HepG2 (cell line): ENCODE measurements at regions not wholly inside any gene's neighbourhood (a gene's known extent, or its start where the extent isn't known, plus 50 kb on each side); places are given as distances from the start of the nearest gene placed in this dataset.

Experiments
- CBX5 ChIP-seq: sonication (generic); formaldehyde crosslinking; IDR thresholded peaks from 2 replicates; pipeline ENCODE4 v1.4.0; 2020; ENCODE audit warnings: missing genetic modification reagents, borderline replicate concordance
- HDAC2 ChIP-seq: sonication (generic); formaldehyde crosslinking; IDR thresholded peaks from 2 replicates; pipeline ENCODE4 v1.4.0; 2020; ENCODE audit warnings: missing genetic modification reagents
- HNRNPL ChIP-seq: fragments of 200-400 bp; formaldehyde crosslinking; IDR thresholded peaks from 2 replicates; pipeline ENCODE4 v1.6.1; 2017; ENCODE audit warnings: mild to moderate bottlenecking, low read depth, low read length
- KDM3A ChIP-seq: IDR thresholded peaks from 2 replicates; pipeline ENCODE4 v1.6.1; 2018; ENCODE audit warnings: low read depth, missing compliant biosample characterization
- NBN ChIP-seq: fragments of 450-650 bp; conservative IDR thresholded peaks from 2 replicates; pipeline ENCODE4 v1.6.1; 2017
- POLR2AphosphoS5 ChIP-seq: IDR thresholded peaks from 2 replicates; pipeline ENCODE4 v1.6.1; 2012; ENCODE audit warnings: low read depth, low read length
- RXRA ChIP-seq: sonication (generic); formaldehyde crosslinking; IDR thresholded peaks from 2 replicates; pipeline ENCODE4 v1.5.1; 2020; ENCODE audit warnings: missing genetic modification reagents
- ZFX ChIP-seq: sonication (generic); formaldehyde crosslinking; IDR thresholded peaks from 2 replicates; pipeline ENCODE4 v1.4.0; 2020; ENCODE audit warnings: mild to moderate bottlenecking, low read depth, missing genetic modification reagents, moderate library complexity
- ZNF24 ChIP-seq: fragments of 450-650 bp; IDR thresholded peaks from 2 replicates; pipeline ENCODE4 v1.6.1; 2017; ENCODE audit warnings: antibody characterized with exemption, mild to moderate bottlenecking
- ZNF747 ChIP-seq: sonication (generic); formaldehyde crosslinking; IDR thresholded peaks from 2 replicates; pipeline ENCODE4 v1.8.1; 2023; ENCODE audit warnings: missing genetic modification reagents, mild to moderate bottlenecking, borderline replicate concordance
- TF ChIP-seq, protein P1 (sequence below): sonication (generic); formaldehyde crosslinking; IDR thresholded peaks from 2 replicates; pipeline ENCODE4 v1.5.1; 2020; ENCODE audit warnings: mild to moderate bottlenecking, missing genetic modification reagents, borderline replicate concordance
- TF ChIP-seq, protein P2 (sequence below): sonication (generic); formaldehyde crosslinking; IDR thresholded peaks from 2 replicates; pipeline ENCODE4 v1.5.0; 2020; ENCODE audit warnings: mild to moderate bottlenecking, missing genetic modification reagents, moderate library complexity
- TF ChIP-seq, protein P3 (sequence below): sonication (generic); formaldehyde crosslinking; conservative IDR thresholded peaks from 2 replicates; pipeline ENCODE4 v1.4.0; 2020; ENCODE audit warnings: missing genetic modification reagents

DNA sequence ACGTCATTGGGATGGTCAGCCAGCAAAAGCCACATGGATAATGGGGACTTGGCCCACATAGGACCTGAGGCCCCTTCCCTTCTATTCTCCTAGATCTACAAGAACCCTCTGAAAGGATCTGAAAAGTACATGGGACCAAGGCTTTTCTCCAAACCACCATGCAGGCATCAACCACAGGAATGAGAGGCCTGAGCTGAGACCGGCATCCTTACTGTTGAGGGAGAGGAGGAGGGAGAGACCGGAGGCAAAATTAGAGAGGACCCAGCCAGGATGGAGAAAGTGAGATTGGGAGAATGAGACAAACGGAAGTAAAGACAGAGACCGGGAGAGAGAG, 281.7 kb downstream of the RRAGC start:
- TF ChIP-seq NBN = no peak
- no peak for TF ChIP-seq CBX5 (CRISPR knock-in tag)
- TF ChIP-seq HDAC2 (CRISPR knock-in tag) = no peak
- TF ChIP-seq, protein P1, sequence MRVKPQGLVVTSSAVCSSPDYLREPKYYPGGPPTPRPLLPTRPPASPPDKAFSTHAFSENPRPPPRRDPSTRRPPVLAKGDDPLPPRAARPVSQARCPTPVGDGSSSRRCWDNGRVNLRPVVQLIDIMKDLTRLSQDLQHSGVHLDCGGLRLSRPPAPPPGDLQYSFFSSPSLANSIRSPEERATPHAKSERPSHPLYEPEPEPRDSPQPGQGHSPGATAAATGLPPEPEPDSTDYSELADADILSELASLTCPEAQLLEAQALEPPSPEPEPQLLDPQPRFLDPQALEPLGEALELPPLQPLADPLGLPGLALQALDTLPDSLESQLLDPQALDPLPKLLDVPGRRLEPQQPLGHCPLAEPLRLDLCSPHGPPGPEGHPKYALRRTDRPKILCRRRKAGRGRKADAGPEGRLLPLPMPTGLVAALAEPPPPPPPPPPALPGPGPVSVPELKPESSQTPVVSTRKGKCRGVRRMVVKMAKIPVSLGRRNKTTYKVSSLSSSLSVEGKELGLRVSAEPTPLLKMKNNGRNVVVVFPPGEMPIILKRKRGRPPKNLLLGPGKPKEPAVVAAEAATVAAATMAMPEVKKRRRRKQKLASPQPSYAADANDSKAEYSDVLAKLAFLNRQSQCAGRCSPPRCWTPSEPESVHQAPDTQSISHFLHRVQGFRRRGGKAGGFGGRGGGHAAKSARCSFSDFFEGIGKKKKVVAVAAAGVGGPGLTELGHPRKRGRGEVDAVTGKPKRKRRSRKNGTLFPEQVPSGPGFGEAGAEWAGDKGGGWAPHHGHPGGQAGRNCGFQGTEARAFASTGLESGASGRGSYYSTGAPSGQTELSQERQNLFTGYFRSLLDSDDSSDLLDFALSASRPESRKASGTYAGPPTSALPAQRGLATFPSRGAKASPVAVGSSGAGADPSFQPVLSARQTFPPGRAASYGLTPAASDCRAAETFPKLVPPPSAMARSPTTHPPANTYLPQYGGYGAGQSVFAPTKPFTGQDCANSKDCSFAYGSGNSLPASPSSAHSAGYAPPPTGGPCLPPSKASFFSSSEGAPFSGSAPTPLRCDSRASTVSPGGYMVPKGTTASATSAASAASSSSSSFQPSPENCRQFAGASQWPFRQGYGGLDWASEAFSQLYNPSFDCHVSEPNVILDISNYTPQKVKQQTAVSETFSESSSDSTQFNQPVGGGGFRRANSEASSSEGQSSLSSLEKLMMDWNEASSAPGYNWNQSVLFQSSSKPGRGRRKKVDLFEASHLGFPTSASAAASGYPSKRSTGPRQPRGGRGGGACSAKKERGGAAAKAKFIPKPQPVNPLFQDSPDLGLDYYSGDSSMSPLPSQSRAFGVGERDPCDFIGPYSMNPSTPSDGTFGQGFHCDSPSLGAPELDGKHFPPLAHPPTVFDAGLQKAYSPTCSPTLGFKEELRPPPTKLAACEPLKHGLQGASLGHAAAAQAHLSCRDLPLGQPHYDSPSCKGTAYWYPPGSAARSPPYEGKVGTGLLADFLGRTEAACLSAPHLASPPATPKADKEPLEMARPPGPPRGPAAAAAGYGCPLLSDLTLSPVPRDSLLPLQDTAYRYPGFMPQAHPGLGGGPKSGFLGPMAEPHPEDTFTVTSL (CRISPR knock-in tag) = no peak
- TF ChIP-seq RXRA (CRISPR knock-in tag) = no peak
- TF ChIP-seq ZNF24 = no peak
- TF ChIP-seq, protein P2, sequence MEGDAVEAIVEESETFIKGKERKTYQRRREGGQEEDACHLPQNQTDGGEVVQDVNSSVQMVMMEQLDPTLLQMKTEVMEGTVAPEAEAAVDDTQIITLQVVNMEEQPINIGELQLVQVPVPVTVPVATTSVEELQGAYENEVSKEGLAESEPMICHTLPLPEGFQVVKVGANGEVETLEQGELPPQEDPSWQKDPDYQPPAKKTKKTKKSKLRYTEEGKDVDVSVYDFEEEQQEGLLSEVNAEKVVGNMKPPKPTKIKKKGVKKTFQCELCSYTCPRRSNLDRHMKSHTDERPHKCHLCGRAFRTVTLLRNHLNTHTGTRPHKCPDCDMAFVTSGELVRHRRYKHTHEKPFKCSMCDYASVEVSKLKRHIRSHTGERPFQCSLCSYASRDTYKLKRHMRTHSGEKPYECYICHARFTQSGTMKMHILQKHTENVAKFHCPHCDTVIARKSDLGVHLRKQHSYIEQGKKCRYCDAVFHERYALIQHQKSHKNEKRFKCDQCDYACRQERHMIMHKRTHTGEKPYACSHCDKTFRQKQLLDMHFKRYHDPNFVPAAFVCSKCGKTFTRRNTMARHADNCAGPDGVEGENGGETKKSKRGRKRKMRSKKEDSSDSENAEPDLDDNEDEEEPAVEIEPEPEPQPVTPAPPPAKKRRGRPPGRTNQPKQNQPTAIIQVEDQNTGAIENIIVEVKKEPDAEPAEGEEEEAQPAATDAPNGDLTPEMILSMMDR = no peak
- TF ChIP-seq ZNF747 (CRISPR knock-in tag) = no peak
- no peak for TF ChIP-seq ZFX (CRISPR knock-in tag)
- no peak for TF ChIP-seq POLR2AphosphoS5
- TF ChIP-seq, protein P3, sequence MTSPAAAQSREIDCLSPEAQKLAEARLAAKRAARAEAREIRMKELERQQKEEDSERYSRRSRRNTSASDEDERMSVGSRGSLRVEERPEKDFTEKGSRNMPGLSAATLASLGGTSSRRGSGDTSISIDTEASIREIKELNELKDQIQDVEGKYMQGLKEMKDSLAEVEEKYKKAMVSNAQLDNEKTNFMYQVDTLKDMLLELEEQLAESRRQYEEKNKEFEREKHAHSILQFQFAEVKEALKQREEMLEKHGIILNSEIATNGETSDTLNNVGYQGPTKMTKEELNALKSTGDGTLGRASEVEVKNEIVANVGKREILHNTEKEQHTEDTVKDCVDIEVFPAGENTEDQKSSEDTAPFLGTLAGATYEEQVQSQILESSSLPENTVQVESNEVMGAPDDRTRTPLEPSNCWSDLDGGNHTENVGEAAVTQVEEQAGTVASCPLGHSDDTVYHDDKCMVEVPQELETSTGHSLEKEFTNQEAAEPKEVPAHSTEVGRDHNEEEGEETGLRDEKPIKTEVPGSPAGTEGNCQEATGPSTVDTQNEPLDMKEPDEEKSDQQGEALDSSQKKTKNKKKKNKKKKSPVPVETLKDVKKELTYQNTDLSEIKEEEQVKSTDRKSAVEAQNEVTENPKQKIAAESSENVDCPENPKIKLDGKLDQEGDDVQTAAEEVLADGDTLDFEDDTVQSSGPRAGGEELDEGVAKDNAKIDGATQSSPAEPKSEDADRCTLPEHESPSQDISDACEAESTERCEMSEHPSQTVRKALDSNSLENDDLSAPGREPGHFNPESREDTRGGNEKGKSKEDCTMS (CRISPR knock-in tag) = no peak
- TF ChIP-seq HNRNPL = no peak
- TF ChIP-seq KDM3A = no peak
